HG02885 (cell line): ENCODE measurements at regions not wholly inside any gene's neighbourhood (a gene's known extent, or its start where the extent isn't known, plus 50 kb on each side); places are given as distances from the start of the nearest gene placed in this dataset.
"Not testable (repeated sequence)": the region's sequence is repeated elsewhere in the genome, so short reads cannot be mapped to it uniquely, and the experiment has no call there.

Experiments used
- ATAC-seq: cut with Tn5 transposase; IDR thresholded peaks from one replicate; pipeline ENCODE4 v1.9.1; 2021; ENCODE audit warnings: mild to moderate bottlenecking; ENCODE audit not compliant: unreplicated experiment, poor library complexity

- no peak for ATAC-seq
Observed at GRCh38 chr6:119791736-119792135, 442.2 kb upstream of the MAN1A1 start.

GRCh38 chr6:119781365-119781764, 431.8 kb upstream of the MAN1A1 start:
- ATAC-seq = no peak

DNA sequence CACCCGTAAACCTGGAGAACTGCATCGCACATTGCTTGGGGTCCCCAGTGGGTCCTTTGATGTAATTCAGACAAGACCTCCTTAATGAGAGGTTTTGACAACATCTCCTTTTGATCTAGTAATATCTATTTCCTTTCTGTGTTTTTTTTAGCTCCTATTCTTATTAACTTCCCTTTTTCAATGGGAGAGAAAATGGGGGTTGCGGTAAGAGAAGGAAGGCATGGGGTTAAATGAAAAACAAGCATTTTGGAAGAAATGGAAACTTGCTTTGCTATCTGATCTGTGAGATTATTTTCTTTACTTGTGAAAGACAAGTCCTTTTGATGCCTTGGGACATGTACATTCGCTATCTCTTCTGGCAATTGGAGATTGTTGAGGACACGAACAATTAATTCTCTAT, 418.6 kb upstream of the MAN1A1 start:
- ATAC-seq = no peak

DNA sequence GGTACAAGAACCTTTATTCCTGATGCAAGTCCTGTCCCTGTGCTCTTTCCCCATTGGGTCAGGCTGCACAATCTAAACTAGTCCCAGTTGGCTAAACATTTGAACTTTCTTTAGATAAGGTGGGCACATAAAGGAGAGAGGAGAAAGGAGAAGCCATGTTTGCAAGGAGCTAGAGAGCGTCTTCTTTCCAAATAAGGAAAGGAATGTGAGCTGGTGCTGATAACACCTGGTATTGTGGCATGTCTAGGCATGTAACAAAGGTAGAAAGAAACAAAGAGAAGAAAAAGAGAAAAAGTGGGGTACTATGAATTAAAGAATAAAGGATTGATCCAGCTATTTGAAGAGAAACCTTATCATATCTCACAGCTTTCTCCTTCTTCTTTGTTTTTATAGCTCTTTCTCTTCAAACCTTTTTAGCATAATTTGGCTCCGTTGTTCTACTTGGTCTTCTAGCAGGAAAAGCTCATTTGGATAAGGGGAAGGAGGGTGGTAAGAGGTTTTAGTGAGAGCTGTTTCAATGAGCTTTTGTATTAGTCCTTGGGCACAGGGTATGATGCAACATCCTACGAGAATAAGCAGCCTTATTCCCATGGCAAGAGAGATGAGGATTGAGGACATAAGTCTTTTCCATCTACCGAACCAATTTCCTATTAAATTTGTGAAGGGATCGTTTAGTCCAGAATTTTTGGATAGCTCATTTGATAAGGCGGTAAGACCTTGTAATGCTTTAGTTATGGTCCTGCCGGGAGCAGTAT, 415.5 kb upstream of the MAN1A1 start:
- ATAC-seq = no peak

GRCh38 chr6:119760046-119760445, 410.5 kb upstream of the MAN1A1 start:
- no peak for ATAC-seq

DNA sequence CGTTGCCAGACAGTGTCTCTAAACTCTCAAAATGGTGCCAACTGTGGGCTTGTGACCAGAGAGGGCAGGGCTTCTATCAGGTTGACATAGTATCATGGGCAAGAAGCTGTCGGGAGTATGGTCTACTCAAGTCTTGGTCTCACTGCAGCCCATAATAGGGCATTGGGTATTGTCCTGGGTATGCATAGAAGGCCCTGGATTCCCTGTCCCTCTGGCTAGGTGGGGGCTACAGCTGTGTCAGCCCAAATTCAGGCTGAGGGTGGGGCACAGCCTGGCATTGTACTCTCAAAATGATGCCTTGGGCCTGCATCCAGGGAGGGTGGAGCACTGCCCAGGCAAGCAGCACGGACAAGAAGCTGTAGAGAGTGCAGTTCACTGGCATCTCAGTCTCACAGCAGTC, 408.8 kb upstream of the MAN1A1 start:
- no peak for ATAC-seq

DNA sequence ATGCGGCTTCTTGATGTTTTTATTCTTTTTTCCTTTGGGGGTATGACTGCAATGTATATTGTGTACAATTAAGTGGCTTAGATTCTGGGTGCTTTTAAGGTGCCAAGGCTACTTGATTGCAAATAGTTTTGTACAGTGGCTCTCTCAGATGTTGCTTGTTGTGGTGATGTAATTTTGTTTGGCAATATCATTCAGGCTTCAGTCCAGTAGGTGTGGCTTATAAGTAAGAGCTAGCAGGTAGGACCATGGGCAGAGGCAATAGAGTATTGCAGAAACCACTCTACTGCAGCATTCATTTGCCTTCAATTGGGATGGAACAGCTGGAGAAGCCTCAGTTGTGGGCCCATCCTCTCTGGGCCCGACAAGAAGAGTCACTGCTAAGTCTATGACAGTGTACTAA, 407.9 kb upstream of the MAN1A1 start:
- ATAC-seq = no peak

GRCh38 chr6:119749335-119749734, 399.8 kb upstream of the MAN1A1 start:
- ATAC-seq = no peak

- ATAC-seq = not testable (repeated sequence)
Observed at GRCh38 chr6:119748535-119748934, 399.0 kb upstream of the MAN1A1 start.

DNA sequence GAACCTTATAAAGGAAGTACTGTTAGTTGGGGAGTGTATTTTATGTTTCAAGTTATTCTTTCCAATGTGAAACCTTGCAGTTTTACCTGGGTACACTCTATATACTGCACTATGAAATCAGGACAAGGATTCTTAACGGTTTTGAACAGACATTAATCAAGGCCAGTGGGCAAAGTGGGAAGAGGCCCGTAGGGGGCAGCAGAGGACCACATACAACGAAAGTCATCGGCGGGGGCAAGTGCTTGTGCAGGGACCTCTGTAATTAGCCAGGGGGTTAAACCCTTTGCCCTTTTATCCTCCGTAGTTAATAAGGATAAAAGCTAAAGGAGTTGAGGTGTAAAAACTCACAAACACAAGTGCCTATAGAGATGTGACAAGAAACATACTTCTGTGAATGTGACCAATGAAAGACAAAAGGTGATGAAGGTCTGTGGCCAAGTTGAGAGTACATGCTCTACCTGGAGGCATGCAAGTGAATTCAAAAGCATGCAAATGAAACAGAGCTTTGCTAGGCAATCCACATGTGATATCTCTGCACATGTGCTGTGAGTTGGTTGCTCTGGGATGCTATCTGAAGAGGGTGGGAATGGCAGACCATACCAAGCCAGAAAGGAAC, 392.7 kb upstream of the MAN1A1 start:
- peak; percentile 95 for ATAC-seq

DNA sequence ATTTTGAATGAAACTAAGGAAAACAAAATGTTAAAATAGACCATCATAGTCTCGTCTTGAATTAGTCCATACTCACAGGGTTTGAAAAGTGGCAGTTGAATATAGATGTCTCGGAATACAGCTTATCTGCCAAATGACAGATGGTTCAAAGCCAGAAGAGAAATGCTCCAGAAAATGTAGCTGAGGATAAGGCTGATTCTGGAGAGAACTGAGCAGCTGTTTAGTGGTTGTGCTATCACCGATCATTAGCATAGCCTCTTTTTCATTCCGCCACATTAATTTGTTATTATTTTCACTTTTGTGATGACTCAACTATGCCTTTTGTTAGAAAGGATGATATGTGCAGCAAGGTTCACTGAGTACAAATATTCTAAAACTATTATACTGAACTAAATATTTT, 390.2 kb upstream of the MAN1A1 start:
- ATAC-seq = peak; percentile 30

DNA sequence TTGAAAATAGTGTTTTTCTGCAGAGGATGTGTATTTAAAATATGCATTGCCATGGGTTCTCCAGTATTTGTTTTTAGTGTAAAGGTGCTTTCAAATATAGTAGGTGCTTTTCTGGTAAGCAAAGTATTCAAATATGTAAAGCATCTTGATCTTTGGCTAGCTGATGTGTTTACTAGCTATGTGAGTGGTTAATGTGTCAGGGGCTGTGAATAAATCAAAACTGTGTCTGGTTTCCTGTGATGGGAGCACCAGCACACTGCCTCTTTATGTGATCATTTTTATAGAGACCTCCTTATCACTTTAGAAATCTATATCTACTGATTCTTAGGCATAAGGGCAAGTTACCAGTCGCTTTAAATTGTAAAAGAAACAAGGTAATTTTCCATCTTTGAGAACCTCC, 388.9 kb upstream of the MAN1A1 start:
- no peak for ATAC-seq

DNA sequence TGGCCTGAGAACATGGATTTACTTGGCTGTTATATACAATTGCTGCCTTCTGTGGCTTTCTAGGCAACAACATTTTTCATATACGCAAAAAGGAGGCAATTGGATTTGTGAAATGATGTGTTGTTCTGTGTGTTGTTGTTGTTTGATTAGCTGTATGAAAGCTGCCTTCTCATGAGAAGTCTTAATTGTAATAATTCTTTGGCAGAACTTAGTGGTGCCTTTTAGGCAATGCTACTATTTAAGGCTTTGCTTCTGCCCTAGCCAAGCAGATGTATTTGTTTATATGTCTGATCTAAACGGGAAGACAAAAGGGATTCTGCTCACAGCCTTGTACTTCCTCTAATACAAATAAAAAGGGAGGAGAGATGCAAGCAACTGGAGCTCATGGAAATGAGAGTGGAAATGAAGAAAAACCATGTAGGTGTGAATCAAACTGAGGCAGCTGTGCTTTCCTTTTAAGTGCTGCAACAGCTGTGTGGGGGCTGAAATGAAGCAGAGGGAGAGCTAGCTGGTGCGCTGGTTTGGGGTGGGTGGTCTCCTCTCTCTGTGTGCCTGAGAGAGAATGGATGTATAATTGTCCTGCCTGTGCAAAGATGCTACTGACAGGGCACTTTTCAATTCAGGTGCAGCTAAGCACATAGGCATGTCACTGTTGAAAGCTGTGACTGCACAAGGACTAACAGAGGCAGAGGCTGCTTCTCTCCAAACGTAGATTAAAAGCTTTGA, 386.9 kb upstream of the MAN1A1 start:
- ATAC-seq = no peak

- ATAC-seq = no peak
Observed at GRCh38 chr6:119735530-119735929, 386.0 kb upstream of the MAN1A1 start.

GRCh38 chr6:119734227-119734626, 384.7 kb upstream of the MAN1A1 start:
- ATAC-seq = no peak

DNA sequence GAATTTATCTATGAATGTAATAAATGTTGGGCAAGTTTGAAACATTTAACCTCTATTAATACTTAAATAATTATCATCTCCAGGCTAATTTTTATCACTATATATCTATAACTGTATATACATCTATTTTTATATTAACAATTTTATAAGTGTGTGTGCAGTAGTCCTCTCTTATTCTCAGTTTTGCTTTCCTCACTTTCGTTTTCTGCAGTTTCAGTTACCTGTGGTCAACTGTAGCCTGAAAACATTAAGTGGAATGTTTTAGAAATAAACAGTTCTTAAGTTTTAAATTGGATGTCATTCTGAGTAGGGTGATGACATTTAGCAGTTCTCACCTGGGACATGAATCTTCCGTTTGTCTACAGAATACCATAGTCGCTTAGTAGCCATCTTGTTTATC, 379.4 kb upstream of the MAN1A1 start:
- ATAC-seq = peak; percentile 83

- ATAC-seq = peak; percentile 28
Observed at GRCh38 chr6:119728220-119728750, 378.7 kb upstream of the MAN1A1 start.

DNA sequence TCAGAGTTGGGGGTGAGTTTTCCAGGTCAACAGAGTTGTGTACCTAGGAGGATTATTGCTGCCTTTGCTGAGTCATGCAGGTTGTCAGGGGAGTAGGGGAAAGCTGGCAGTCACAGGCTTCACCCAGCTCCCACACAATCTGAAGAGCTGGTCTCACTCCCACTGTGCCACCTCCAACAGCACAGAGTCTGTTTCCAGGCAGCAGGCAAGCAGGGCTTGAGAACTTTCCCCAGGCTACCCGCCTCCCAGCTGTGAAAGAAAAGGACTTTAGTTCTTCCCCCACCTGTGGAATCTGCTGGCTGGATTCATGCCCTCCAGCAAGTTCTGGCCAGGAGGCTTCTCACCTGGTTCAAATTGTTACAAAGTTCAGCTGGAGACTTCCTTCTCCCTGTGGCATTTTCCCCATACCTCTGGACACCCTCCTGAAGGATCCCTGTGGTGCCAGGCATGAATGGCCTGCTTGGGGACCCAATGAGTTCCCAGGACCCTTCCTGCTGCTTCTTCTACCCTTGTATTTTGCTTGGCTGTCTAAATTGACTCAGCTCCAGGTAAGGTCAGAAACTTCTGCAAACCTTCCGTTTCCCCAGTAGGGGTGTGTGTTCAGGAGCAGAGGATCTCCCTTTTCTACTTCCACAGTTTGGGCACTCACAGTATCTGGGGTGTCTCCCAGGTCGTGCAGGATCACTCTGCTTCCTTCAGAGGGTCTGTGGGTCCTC, 378.1 kb upstream of the MAN1A1 start:
- ATAC-seq = peak; percentile 45

- not testable (repeated sequence) for ATAC-seq
Observed at GRCh38 chr6:119726912-119727311, 377.4 kb upstream of the MAN1A1 start.

DNA sequence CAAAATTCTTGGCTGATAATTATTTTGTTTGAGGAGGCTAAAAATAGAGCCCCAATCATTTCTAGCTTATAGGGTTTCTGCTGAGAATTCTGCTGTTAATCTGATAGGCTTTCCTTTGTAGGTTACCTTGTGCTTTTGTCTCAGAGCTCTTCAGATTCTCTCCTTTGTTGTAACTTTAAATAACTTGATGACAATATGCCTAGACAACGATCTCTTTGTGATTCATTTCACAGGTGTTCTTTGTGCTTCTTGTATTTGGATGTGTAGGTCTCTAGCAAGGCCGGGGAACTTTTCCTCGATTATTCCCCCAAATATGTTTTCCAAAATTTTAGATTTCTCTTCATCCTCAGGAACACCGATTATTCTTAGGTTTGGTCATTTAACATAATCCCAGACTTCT, 376.5 kb upstream of the MAN1A1 start:
- no peak for ATAC-seq

DNA sequence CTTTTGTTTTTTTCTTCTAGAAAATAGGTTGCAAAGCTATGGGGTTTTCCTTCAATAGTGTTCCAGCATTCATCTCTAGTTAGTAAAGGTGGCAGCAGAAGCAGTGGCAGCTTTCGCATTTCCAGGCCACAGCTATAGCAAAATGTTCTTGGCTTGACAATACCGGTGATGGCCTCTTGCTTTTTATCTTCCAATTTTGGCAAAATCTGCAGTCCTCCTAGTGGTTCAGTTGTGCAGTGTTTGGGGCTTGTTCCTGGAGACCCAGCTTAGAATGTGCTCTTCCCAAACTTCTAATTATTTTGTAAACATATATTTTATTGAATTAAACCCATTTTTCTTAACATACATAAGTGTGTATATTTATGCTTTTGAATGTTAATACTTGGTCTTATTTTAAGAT, 370.6 kb upstream of the MAN1A1 start:
- no peak for ATAC-seq
